ENCODE measurements at regions not wholly inside any gene's neighbourhood (a gene's known extent, or its start where the extent isn't known, plus 50 kb on each side); places are given as distances from the start of the nearest gene placed in this dataset.

GRCh38 chr10:3982746-3983442 lies 197.9 kb upstream of the KLF6 start:
- Histone ChIP-seq H4K20me1 (ENCODE audit: control insufficient read depth, insufficient read depth, low read depth, low read length) (no peaks in the 10 kb centered on the region), H3K27me3 (ENCODE audit: control insufficient read depth, low read length) (no peaks in the 10 kb centered on the region)

GRCh38 chr10:3981300-3981699 lies 196.3 kb upstream of the KLF6 start:
- Histone ChIP-seq H3K27me3 (ENCODE audit: control insufficient read depth, low read length) (no peaks in the 10 kb centered on the region), H3K4me1 (ENCODE audit: control insufficient read depth, low read length) (no peaks in the 10 kb centered on the region; the same call in 1 of the 2 replicates), H3K79me2 (ENCODE audit: control insufficient read depth, low read length) (no peaks in the 10 kb centered on the region), H3K9me2 (replicated peaks; ENCODE audit: control insufficient read depth, low read length) (no peaks in the 10 kb centered on the region), H3K4me2 (ENCODE audit: low read length) (no peak overlapping the region), H3K9me3 (ENCODE audit: control insufficient read depth, insufficient read depth, low read length) (no peaks in the 10 kb centered on the region), H3F3A (ENCODE audit: control insufficient read depth, insufficient read depth) (no peaks in the 10 kb centered on the region), H3K4me3 (ENCODE audit: low read length) (no peak overlapping the region), H3K36me3 (ENCODE audit: control insufficient read depth, low read length) (no peaks in the 10 kb centered on the region), H3K27ac (ENCODE audit: low read depth, low read length) (no peak overlapping the region), H4K20me1 (ENCODE audit: control insufficient read depth, insufficient read depth, low read depth, low read length) (no peaks in the 10 kb centered on the region)
- TF ChIP-seq CTCF (IDR thresholded peaks at IDR 0.05; ENCODE audit: low read depth, low read length, poor library complexity, severe bottlenecking) (no peak), EZH2phosphoT487 (IDR thresholded peaks at IDR 0.05; ENCODE audit: borderline replicate concordance, low read length) (no peak)

More at GRCh38 chr10:3982746-3983442, 197.9 kb upstream of the KLF6 start:
- H3K4me3 ChIP-seq (ENCODE audit: low read length), result no peak overlapping the region
- TF ChIP-seq EZH2phosphoT487 (IDR thresholded peaks at IDR 0.05; ENCODE audit: borderline replicate concordance, low read length), result no peak
- no peak for TF ChIP-seq CTCF (IDR thresholded peaks at IDR 0.05; ENCODE audit: low read depth, low read length, poor library complexity, severe bottlenecking)
- H3K36me3 ChIP-seq (ENCODE audit: control insufficient read depth, low read length), result no peaks in the 10 kb centered on the region
- H3F3A ChIP-seq (ENCODE audit: control insufficient read depth, insufficient read depth), result no peaks in the 10 kb centered on the region
- H3K27ac ChIP-seq (ENCODE audit: low read depth, low read length), result no peak overlapping the region
- H3K4me2 ChIP-seq (ENCODE audit: low read length), result no peak overlapping the region
- H3K9me3 ChIP-seq (ENCODE audit: control insufficient read depth, insufficient read depth, low read length), result no peaks in the 10 kb centered on the region
- H3K9me2 ChIP-seq (replicated peaks; ENCODE audit: control insufficient read depth, low read length), result no peaks in the 10 kb centered on the region
- H3K4me1 ChIP-seq (ENCODE audit: control insufficient read depth, low read length), result no peaks in the 10 kb centered on the region
- H3K79me2 ChIP-seq (ENCODE audit: control insufficient read depth, low read length), result no peaks in the 10 kb centered on the region

- H3F3A ChIP-seq (ENCODE audit: control insufficient read depth, insufficient read depth), result no peaks in the 10 kb centered on the region
- H3K4me3 ChIP-seq (ENCODE audit: low read length), result no peak overlapping the region
- no peak for TF ChIP-seq EZH2phosphoT487 (IDR thresholded peaks at IDR 0.05; ENCODE audit: borderline replicate concordance, low read length)
- TF ChIP-seq CTCF (IDR thresholded peaks at IDR 0.05; ENCODE audit: low read depth, low read length, poor library complexity, severe bottlenecking), result no peak
- H3K9me2 ChIP-seq (replicated peaks; ENCODE audit: control insufficient read depth, low read length), result no peaks in the 10 kb centered on the region
- no peak overlapping the region for H3K27ac ChIP-seq (ENCODE audit: low read depth, low read length)
- H3K9me3 ChIP-seq (ENCODE audit: control insufficient read depth, insufficient read depth, low read length), result no peaks in the 10 kb centered on the region
- H3K4me1 ChIP-seq (ENCODE audit: control insufficient read depth, low read length), result no peaks in the 10 kb centered on the region; the same call in 1 of the 2 replicates
- no peaks in the 10 kb centered on the region for H3K79me2 ChIP-seq (ENCODE audit: control insufficient read depth, low read length)
- no peaks in the 10 kb centered on the region for H3K27me3 ChIP-seq (ENCODE audit: control insufficient read depth, low read length)
- no peak overlapping the region for H3K4me2 ChIP-seq (ENCODE audit: low read length)
- H3K36me3 ChIP-seq (ENCODE audit: control insufficient read depth, low read length), result no peaks in the 10 kb centered on the region
- no peaks in the 10 kb centered on the region for H4K20me1 ChIP-seq (ENCODE audit: control insufficient read depth, insufficient read depth, low read depth, low read length)
These were observed 195.7 kb upstream of the KLF6 start for GRCh38 chr10:3980660-3981059.
